ENCODE measurements at regions not wholly inside any gene's neighbourhood (a gene's known extent, or its start where the extent isn't known, plus 50 kb on each side); places are given as distances from the start of the nearest gene placed in this dataset.

- WGBS (ENCODE audit: insufficient coverage) = 95% methylated on average over 7 of the region's 8 CpGs
- Mint-ChIP-seq H3K9me3 (no peaks in the 10 kb centered on the region), H3K27ac (no peak overlapping the region), H3K4me1 (no peaks in the 10 kb centered on the region), H3K4me3 (no peak overlapping the region), H3K27me3 (ENCODE audit: low read depth in 2 of 2) (no peaks in the 10 kb centered on the region), H3K36me3 (no peaks in the 10 kb centered on the region)
- no peak for ATAC-seq
- Histone ChIP-seq H3K27ac (ENCODE audit: low read length) (no peak overlapping the region), H3K27me3 (ENCODE audit: control insufficient read depth, insufficient read depth, low read length) (no peaks in the 10 kb centered on the region), H3K4me3 (ENCODE audit: low read length) (no peak overlapping the region), H3K36me3 (ENCODE audit: control insufficient read depth, insufficient read depth, low read length) (no peaks in the 10 kb centered on the region), H3K9me3 (ENCODE audit: control insufficient read depth, insufficient read depth, low read length) (no peaks in the 10 kb centered on the region), H3K4me1 (ENCODE audit: control insufficient read depth, insufficient read depth, low read length) (no peaks in the 10 kb centered on the region)
- no peak for TF ChIP-seq CTCF (IDR thresholded peaks at IDR 0.05)
- intact Hi-C loops (cut with micrococcal nuclease) = no loop called here
- DNase-seq = no peak
Observed at GRCh38 chr10:28094121-28094520, 95.2 kb upstream of the ODAD2 start.

- 89% methylated on average over 2 of the region's 2 CpGs for WGBS (ENCODE audit: insufficient coverage)
Observed at GRCh38 chr10:28091913-28092312, 93.0 kb upstream of the ODAD2 start.

GRCh38 chr10:28090506-28090905 is 91.6 kb upstream of the ODAD2 start:
- H3K4me3 Mint-ChIP-seq = no peak overlapping the region
- Histone ChIP-seq H3K4me3 (ENCODE audit: low read length) (no peak overlapping the region), H3K4me1 (ENCODE audit: control insufficient read depth, insufficient read depth, low read length) (no peaks in the 10 kb centered on the region), H3K9me3 (ENCODE audit: control insufficient read depth, insufficient read depth, low read length) (no peaks in the 10 kb centered on the region), H3K36me3 (ENCODE audit: control insufficient read depth, insufficient read depth, low read length) (peaks cover 12% of the 10 kb centered on the region), H3K27ac (ENCODE audit: low read length) (no peak overlapping the region), H3K27me3 (ENCODE audit: control insufficient read depth, insufficient read depth, low read length) (no peaks in the 10 kb centered on the region)
- no peaks in the 10 kb centered on the region for H3K27me3 Mint-ChIP-seq (ENCODE audit: low read depth in 2 of 2)
- intact Hi-C loops (cut with micrococcal nuclease) = no loop called here
- no peak for ATAC-seq
- H3K4me1 Mint-ChIP-seq = peaks cover 5 to 12% of the 10 kb centered on the region in 2 donors
- H3K9me3 Mint-ChIP-seq = peaks cover 0 to 2% of the 10 kb centered on the region in 2 donors
- no peak overlapping the region for H3K27ac Mint-ChIP-seq
- peaks cover 17% of the 10 kb centered on the region for H3K36me3 Mint-ChIP-seq
- no peak for DNase-seq
- 98% methylated on average over 3 of the region's 4 CpGs for WGBS (ENCODE audit: insufficient coverage)
- TF ChIP-seq CTCF (IDR thresholded peaks at IDR 0.05) = no peak

More at GRCh38 chr10:28091913-28092312, 93.0 kb upstream of the ODAD2 start:
- TF ChIP-seq CTCF (IDR thresholded peaks at IDR 0.05) = no peak
- H3K36me3 ChIP-seq (ENCODE audit: control insufficient read depth, insufficient read depth, low read length) = peaks cover 10% of the 10 kb centered on the region
- H3K27me3 Mint-ChIP-seq (ENCODE audit: low read depth in 2 of 2) = no peaks in the 10 kb centered on the region
- intact Hi-C loops (cut with micrococcal nuclease) = no loop called here
- DNase-seq (no peak), ATAC-seq (no peak)
- H3K27ac Mint-ChIP-seq = no peak overlapping the region
- no peaks in the 10 kb centered on the region for H3K4me1 ChIP-seq (ENCODE audit: control insufficient read depth, insufficient read depth, low read length)
- H3K9me3 ChIP-seq (ENCODE audit: control insufficient read depth, insufficient read depth, low read length) = no peaks in the 10 kb centered on the region
- no peaks in the 10 kb centered on the region for H3K9me3 Mint-ChIP-seq
- no peak overlapping the region for H3K4me3 ChIP-seq (ENCODE audit: low read length)
- no peaks in the 10 kb centered on the region for H3K27me3 ChIP-seq (ENCODE audit: control insufficient read depth, insufficient read depth, low read length)
- H3K27ac ChIP-seq (ENCODE audit: low read length) = no peak overlapping the region
- peaks cover 5 to 12% of the 10 kb centered on the region in 2 donors for H3K4me1 Mint-ChIP-seq
- H3K4me3 Mint-ChIP-seq = no peak overlapping the region
- H3K36me3 Mint-ChIP-seq = peaks cover 7% of the 10 kb centered on the region

- peaks cover 13% of the 10 kb centered on the region for H3K36me3 ChIP-seq (ENCODE audit: control insufficient read depth, insufficient read depth, low read length)
- Mint-ChIP-seq H3K27me3 (ENCODE audit: low read depth in 2 of 2) (no peaks in the 10 kb centered on the region), H3K36me3 (peaks cover 27% of the 10 kb centered on the region), H3K4me1 (peaks cover 5 to 12% of the 10 kb centered on the region in 2 donors), H3K9me3 (peaks cover 0 to 3% of the 10 kb centered on the region in 2 donors), H3K4me3 (no peak overlapping the region), H3K27ac (no peak overlapping the region)
- intact Hi-C loops (cut with micrococcal nuclease) = no loop called here
- H3K9me3 ChIP-seq (ENCODE audit: control insufficient read depth, insufficient read depth, low read length) = no peaks in the 10 kb centered on the region
- no peak for TF ChIP-seq CTCF (IDR thresholded peaks at IDR 0.05)
- ATAC-seq = no peak
- H3K4me3 ChIP-seq (ENCODE audit: low read length) = no peak overlapping the region
- no peaks in the 10 kb centered on the region for H3K27me3 ChIP-seq (ENCODE audit: control insufficient read depth, insufficient read depth, low read length)
- H3K4me1 ChIP-seq (ENCODE audit: control insufficient read depth, insufficient read depth, low read length) = no peaks in the 10 kb centered on the region
- WGBS (ENCODE audit: insufficient coverage) = 88% methylated on average over 8 of the region's 10 CpGs
- no peak for DNase-seq
- no peak overlapping the region for H3K27ac ChIP-seq (ENCODE audit: low read length)
Observed at GRCh38 chr10:28089467-28089866, 90.6 kb upstream of the ODAD2 start.

All from natural killer cell (primary cell).